Parathyroid adenoma (tissue), 2 donors: ENCODE measurements at regions not wholly inside any gene's neighbourhood (a gene's known extent, or its start where the extent isn't known, plus 50 kb on each side); places are given as distances from the start of the nearest gene placed in this dataset.

Experiments
- H2AFZ ChIP-seq: fragments of 300-600 bp; sonication (generic); one replicate; pipeline ENCODE4 v1.7.0; 2017; ENCODE audit warnings: antibody characterized with exemption, mild to moderate bottlenecking
- H3K27ac ChIP-seq: fragments of 300-600 bp; sonication (generic); one replicate; pipeline ENCODE4 v1.7.0; 2017
- H3K27me3 ChIP-seq: fragments of 300-600 bp; sonication (generic); one replicate; pipeline ENCODE4 v1.7.0; 2017; ENCODE audit warnings: low read length; ENCODE audit not compliant: control insufficient read depth, insufficient read depth
- H3K36me3 ChIP-seq: fragments of 300-600 bp; sonication (generic); one replicate; pipeline ENCODE4 v1.7.0; 2017; ENCODE audit warnings: low read length; ENCODE audit not compliant: control insufficient read depth, insufficient read depth
- H3K4me1 ChIP-seq: fragments of 300-600 bp; sonication (generic); one replicate; pipeline ENCODE4 v1.7.0; 2017; ENCODE audit warnings: control low read depth
- H3K4me2 ChIP-seq: fragments of 300-600 bp; sonication (generic); one replicate; pipeline ENCODE4 v1.7.0; 2017; ENCODE audit warnings: low read length
- H3K4me3 ChIP-seq: fragments of 300-600 bp; sonication (generic); one replicate; pipeline ENCODE4 v1.7.0; 2017; ENCODE audit warnings: low read depth, low read length
- H3K79me2 ChIP-seq: fragments of 300-600 bp; sonication (generic); one replicate; pipeline ENCODE4 v1.7.0; 2017; ENCODE audit warnings: control low read depth
- H3K9ac ChIP-seq: fragments of 300-600 bp; sonication (generic); one replicate; pipeline ENCODE4 v1.7.0; 2017; ENCODE audit warnings: mild to moderate bottlenecking
- H3K9me3 ChIP-seq: fragments of 300-600 bp; sonication (generic); one replicate; pipeline ENCODE4 v1.7.0; 2017; ENCODE audit warnings: low read length; ENCODE audit not compliant: control insufficient read depth
- CTCF ChIP-seq: fragments of 300-600 bp; sonication (generic); IDR thresholded peaks from one replicate; pipeline ENCODE4 v1.7.0; 2017; ENCODE audit warnings: antibody characterized with exemption, mild to moderate bottlenecking
- donor health status: primary hyperparathyroidism.

- H3K4me3 ChIP-seq = no peak overlapping the region
- H3K79me2 ChIP-seq = no peaks in the 10 kb centered on the region
- no peaks in the 10 kb centered on the region for H3K4me1 ChIP-seq
- no peak for TF ChIP-seq CTCF
- H3K27ac ChIP-seq = no peak overlapping the region
- H2AFZ ChIP-seq = no peak overlapping the region
- H3K9ac ChIP-seq = no peak overlapping the region
- H3K27me3 ChIP-seq = peaks cover 4% of the 10 kb centered on the region
- H3K9me3 ChIP-seq = no peaks in the 10 kb centered on the region
- no peak overlapping the region for H3K4me2 ChIP-seq
- no peaks in the 10 kb centered on the region for H3K36me3 ChIP-seq
These were observed 57.2 kb upstream of the PAX2 start for GRCh38 chr10:100688201-100688600.

DNA sequence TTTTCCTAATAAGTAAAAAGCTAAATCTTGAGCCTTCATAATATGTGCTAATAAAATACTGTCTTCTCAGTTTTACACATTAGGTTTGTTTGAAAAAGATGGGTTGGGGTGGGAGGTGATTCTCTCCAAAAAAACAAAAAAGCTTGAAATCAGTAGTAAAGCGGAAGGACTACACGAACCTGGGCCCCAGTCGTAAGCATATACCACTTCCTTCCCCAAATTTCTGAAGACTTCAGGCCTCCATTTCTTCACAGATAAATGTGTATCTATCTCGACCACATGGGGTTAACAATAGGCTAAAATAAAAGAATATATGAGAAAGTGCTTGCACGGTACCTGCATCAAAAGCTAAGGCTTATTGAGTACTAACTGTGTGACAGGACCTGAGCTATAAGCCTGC is 51.6 kb upstream of the PAX2 start:
- no peaks in the 10 kb centered on the region for H3K79me2 ChIP-seq
- H3K9me3 ChIP-seq = no peaks in the 10 kb centered on the region
- no peaks in the 10 kb centered on the region for H3K27me3 ChIP-seq
- H3K4me2 ChIP-seq = no peak overlapping the region
- H2AFZ ChIP-seq = no peak overlapping the region
- no peak overlapping the region for H3K27ac ChIP-seq
- no peaks in the 10 kb centered on the region for H3K36me3 ChIP-seq
- no peaks in the 10 kb centered on the region for H3K4me1 ChIP-seq
- H3K4me3 ChIP-seq = no peak overlapping the region
- no peak for TF ChIP-seq CTCF
- no peak overlapping the region for H3K9ac ChIP-seq
